ENCODE measurements at regions not wholly inside any gene's neighbourhood (a gene's known extent, or its start where the extent isn't known, plus 50 kb on each side); places are given as distances from the start of the nearest gene placed in this dataset.

DNA sequence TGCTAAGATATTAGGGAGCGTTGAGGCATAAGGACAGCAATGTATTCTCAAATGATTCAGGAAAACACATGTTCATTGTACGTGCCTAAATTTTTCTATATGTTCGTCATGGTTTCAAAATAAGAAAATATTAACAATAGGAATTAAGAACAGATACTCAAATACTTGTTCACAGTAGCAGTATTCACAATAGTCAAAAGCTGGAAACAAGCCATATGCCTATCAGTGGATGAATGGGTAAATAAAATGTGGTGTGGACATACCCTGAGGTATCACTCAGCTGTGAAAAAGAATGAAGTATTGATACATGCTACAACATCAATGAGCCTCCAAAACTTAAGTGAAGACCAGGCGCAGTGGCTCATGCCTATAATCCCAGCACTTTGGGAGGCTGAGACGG lies 84.7 kb upstream of the PTER start:
- TF ChIP-seq POLR2A (IDR thresholded peaks at IDR 0.05; ENCODE audit: control extremely low read depth in 1 of 2, low read depth in 2 of 2, low read length in 2 of 2) (no peak), TCF12 (IDR thresholded peaks at IDR 0.05; ENCODE audit: low read depth, low read length) (no peak)
